Brain microvascular endothelial cell (primary cell): ENCODE measurements at regions not wholly inside any gene's neighbourhood (a gene's known extent, or its start where the extent isn't known, plus 50 kb on each side); places are given as distances from the start of the nearest gene placed in this dataset.

Experiments
- DNase-seq: peaks from one replicate; pipeline ENCODE4 v3.0.0-alpha.2; 2020
- H3K27ac ChIP-seq: fragments of 250-450 bp; sonication (Bioruptor Pico); 2 replicates; pipeline ENCODE4 v1.5.1; 2020; ENCODE audit warnings: mild to moderate bottlenecking, moderate library complexity
- H3K27me3 ChIP-seq: fragments of 250-450 bp; sonication (Bioruptor Pico); replicated peaks from 2 replicates; pipeline ENCODE4 v1.5.1; 2020; ENCODE audit warnings: mild to moderate bottlenecking
- H3K36me3 ChIP-seq: fragments of 250-450 bp; sonication (Bioruptor Pico); replicated peaks from 2 replicates; pipeline ENCODE4 v1.5.1; 2020; ENCODE audit warnings: mild to moderate bottlenecking
- H3K4me3 ChIP-seq: 2 replicates; pipeline ENCODE4 v1.5.1; 2011; ENCODE audit warnings: low read depth, mild to moderate bottlenecking, control low read depth, low read length, moderate library complexity
- in situ Hi-C: cut with HindIII; loops from 2 replicates; pipeline ENCODE4 v1.10.0; 2017; ENCODE audit warnings: low sequenced_read_pairs, low pct_ligation_motif_present
- TF ChIP-seq, protein P1 (sequence below): IDR thresholded peaks from 2 replicates; pipeline ENCODE4 v1.5.1; 2011; ENCODE audit warnings: low read depth, mild to moderate bottlenecking, moderate library complexity, low read length, control low read depth, inconsistent platforms; ENCODE audit errors: missing control alignments

DNA sequence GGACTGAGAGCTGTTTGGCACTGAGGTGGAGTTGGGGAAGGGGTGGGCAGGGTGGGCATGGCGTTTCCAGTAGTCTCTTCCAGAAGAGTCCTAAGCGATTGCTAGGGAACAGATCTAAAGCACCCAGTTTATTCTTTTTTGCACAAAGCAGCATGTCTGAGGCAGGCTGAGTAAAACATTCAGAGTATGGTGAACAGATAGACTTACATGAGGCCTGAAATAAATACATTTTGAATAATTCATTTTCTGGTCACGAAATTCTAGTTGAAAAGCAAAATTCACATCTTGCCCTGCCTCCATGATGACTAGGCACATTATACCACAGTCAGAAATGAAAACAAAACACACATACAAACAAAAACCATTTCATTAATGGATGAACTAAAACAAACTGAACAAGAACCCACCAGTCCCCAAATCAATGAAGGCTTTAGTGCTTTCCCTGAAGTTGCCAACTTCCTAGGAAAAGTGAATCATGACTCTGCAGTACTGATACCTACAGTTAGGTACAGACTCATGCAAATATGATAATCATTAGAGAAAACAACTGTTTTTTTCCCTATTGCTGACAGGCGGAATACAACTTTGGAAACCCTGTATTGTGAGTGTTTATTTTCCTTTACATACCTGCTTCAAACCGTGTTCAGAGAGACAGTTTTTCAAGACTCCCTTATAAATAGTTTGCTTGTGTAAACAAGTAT, 702.9 kb upstream of the POU3F2 start:
- no peak overlapping the region for H3K27ac ChIP-seq
- in situ Hi-C loops: no loop called here
- H3K36me3 ChIP-seq: no peaks in the 10 kb centered on the region
- H3K4me3 ChIP-seq: no peak overlapping the region
- H3K27me3 ChIP-seq: no peaks in the 10 kb centered on the region
- TF ChIP-seq, protein P1, sequence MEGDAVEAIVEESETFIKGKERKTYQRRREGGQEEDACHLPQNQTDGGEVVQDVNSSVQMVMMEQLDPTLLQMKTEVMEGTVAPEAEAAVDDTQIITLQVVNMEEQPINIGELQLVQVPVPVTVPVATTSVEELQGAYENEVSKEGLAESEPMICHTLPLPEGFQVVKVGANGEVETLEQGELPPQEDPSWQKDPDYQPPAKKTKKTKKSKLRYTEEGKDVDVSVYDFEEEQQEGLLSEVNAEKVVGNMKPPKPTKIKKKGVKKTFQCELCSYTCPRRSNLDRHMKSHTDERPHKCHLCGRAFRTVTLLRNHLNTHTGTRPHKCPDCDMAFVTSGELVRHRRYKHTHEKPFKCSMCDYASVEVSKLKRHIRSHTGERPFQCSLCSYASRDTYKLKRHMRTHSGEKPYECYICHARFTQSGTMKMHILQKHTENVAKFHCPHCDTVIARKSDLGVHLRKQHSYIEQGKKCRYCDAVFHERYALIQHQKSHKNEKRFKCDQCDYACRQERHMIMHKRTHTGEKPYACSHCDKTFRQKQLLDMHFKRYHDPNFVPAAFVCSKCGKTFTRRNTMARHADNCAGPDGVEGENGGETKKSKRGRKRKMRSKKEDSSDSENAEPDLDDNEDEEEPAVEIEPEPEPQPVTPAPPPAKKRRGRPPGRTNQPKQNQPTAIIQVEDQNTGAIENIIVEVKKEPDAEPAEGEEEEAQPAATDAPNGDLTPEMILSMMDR: no peak
- no peak for DNase-seq

- no peaks in the 10 kb centered on the region for H3K36me3 ChIP-seq
- no peak overlapping the region for H3K27ac ChIP-seq
- H3K4me3 ChIP-seq: no peak overlapping the region
- no peaks in the 10 kb centered on the region for H3K27me3 ChIP-seq
- TF ChIP-seq, protein P1: no peak
- no peak for DNase-seq
- in situ Hi-C loops: no loop called here
Observed at GRCh38 chr6:98136333-98136732, 698.0 kb upstream of the POU3F2 start.

GRCh38 chr6:98137391-98137790, 697.0 kb upstream of the POU3F2 start:
- H3K36me3 ChIP-seq: no peaks in the 10 kb centered on the region
- in situ Hi-C loops: no loop called here
- H3K27ac ChIP-seq: no peak overlapping the region
- no peak for DNase-seq
- no peaks in the 10 kb centered on the region for H3K27me3 ChIP-seq
- H3K4me3 ChIP-seq: no peak overlapping the region
- TF ChIP-seq, protein P1: no peak

DNA sequence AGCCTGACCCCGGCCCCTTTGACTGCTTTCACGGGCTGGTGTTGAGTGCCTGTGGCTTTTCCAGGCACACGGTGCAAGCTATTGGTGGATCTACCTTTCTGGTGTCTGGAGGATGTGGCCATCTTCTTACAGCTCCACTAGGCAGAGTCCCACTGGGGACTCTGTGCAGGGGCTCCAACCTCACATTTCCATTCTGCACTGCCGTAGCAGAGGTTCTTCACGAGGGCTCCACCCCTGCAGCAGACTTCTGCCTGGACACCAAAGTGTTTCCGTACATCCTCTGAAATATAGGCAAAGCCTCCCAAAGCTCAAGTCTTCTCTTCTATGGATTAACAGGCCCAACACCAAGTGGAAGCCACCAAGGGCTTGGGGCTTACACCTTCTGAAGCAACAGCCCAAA, 691.5 kb upstream of the POU3F2 start:
- Histone ChIP-seq H3K36me3 (no peaks in the 10 kb centered on the region), H3K27me3 (no peaks in the 10 kb centered on the region), H3K27ac (no peak overlapping the region), H3K4me3 (no peak overlapping the region)
- no peak for DNase-seq
- TF ChIP-seq, protein P1: no peak
- in situ Hi-C loops: no loop called here

GRCh38 chr6:98146656-98147055, 687.7 kb upstream of the POU3F2 start:
- in situ Hi-C loops: no loop called here
- H3K36me3 ChIP-seq: no peaks in the 10 kb centered on the region
- TF ChIP-seq, protein P1: no peak
- no peaks in the 10 kb centered on the region for H3K27me3 ChIP-seq
- no peak overlapping the region for H3K27ac ChIP-seq
- H3K4me3 ChIP-seq: no peak overlapping the region
- DNase-seq: no peak

- TF ChIP-seq, protein P1: no peak
Observed at GRCh38 chr6:98156580-98156979, 677.8 kb upstream of the POU3F2 start.

More at GRCh38 chr6:98156580-98156979, 677.8 kb upstream of the POU3F2 start:
- DNase-seq: no peak
- Histone ChIP-seq H3K36me3 (no peaks in the 10 kb centered on the region), H3K4me3 (no peak overlapping the region), H3K27me3 (no peaks in the 10 kb centered on the region), H3K27ac (no peak overlapping the region)
- in situ Hi-C loops: no loop called here
